Sigmoid colon (tissue), 6 donors: ENCODE measurements at regions not wholly inside any gene's neighbourhood (a gene's known extent, or its start where the extent isn't known, plus 50 kb on each side); places are given as distances from the start of the nearest gene placed in this dataset.

Experiments
- DNase-seq: peaks from one replicate; pipeline ENCODE4 v3.0.0-alpha.2; 2019
- H3K27ac ChIP-seq, 4 donors: fragments of 200-600 bp; sonication (generic); one replicate each; pipeline ENCODE4 v1.5.1; 2016 to 2019; ENCODE audit warnings: mild to moderate bottlenecking in 1 of 4
- H3K27me3 ChIP-seq, 3 donors: fragments of 200-600 bp; sonication (generic); one replicate each; pipeline ENCODE4 v1.5.1; 2019; ENCODE audit warnings: mild to moderate bottlenecking in 1 of 3
- H3K36me3 ChIP-seq, 4 donors: fragments of 200-600 bp; sonication (generic); one replicate each; pipeline ENCODE4 v1.5.1; 2016 to 2019
- H3K4me1 ChIP-seq, 4 donors: fragments of 200-600 bp; sonication (generic); one replicate each; pipeline ENCODE4 v1.5.1; 2017 to 2019
- H3K4me3 ChIP-seq, 4 donors: fragments of 200-600 bp; sonication (generic); one replicate each; pipeline ENCODE4 v1.5.1; 2017 to 2019; ENCODE audit warnings: mild to moderate bottlenecking in 2 of 4, moderate library complexity in 1 of 4
- H3K9me3 ChIP-seq, 4 donors: fragments of 200-600 bp in 3 of 4; sonication (generic) in 3 of 4; one replicate each; pipeline versions ENCODE4 v1.5.1 to v1.6.1; 2013 to 2019
- EP300 ChIP-seq, 4 donors: sonication (generic); formaldehyde crosslinking; IDR thresholded peaks; one replicate each; pipeline ENCODE4 v1.6.1; 2017; ENCODE audit warnings: antibody characterized with exemption in 4 of 4
- POLR2A ChIP-seq, 2 donors: fragments of 450-650 bp; IDR thresholded peaks; one replicate each; pipeline ENCODE4 v1.6.1; 2016; ENCODE audit warnings: antibody characterized with exemption in 2 of 2, mild to moderate bottlenecking in 2 of 2, moderate library complexity in 2 of 2
- POLR2AphosphoS5 ChIP-seq, 4 donors: sonication (generic); formaldehyde crosslinking; IDR thresholded peaks; one replicate each; pipeline ENCODE4 v1.6.1; 2017; ENCODE audit warnings: antibody characterized with exemption in 4 of 4
- WGBS, 2 donors: extraction: QIAGEN DNeasy Blood & Tissue Kit; methylation state at CpG; one replicate each; pipeline ENCODE4 v1.1.7; 2013; 5-methylcytosine and 5-hydroxymethylcytosine counted together
- intact Hi-C: fragments of 100-400 bp; cut with DNase I; formaldehyde crosslinking; loops from one replicate; pipeline ENCODE4 v1.15.1; 2023
- TF ChIP-seq, protein P1 (sequence below), 4 experiments: fragments of 450-650 bp in 3 of 4; fragments of 200-600 bp in 1 of 4; IDR thresholded peaks; one replicate each; pipeline ENCODE4 v1.5.1; 2016 to 2019; ENCODE audit warnings: antibody characterized with exemption in 4 of 4, mild to moderate bottlenecking in 3 of 4, moderate library complexity in 2 of 4
- donor health status: healthy with polysubstance abuse.
- donor health status: healthy.

DNA sequence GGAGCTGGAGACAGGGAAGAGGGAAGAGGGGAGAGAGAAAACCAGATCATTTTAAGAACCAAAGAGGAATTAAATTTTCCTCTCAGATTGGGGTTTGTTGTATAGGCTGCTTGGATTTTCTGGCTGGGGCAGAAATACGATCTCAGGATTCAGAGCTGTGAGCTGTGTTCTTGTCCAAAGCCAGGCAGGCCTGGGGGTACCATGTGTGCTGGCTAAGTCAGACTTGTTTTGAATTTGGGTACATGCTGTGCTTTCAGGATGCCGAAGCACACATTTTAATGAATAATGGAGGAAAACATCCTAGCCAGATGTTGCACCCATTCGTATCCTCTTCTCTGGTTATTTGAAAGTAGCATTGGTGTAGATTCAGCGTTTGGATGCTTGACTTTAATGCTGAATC is 170.3 kb upstream of the PODXL start:
- intact Hi-C loops, result no loop called here
- TF ChIP-seq POLR2AphosphoS5 (IDR thresholded peaks at IDR 0.05) (no peak), POLR2A (IDR thresholded peaks at IDR 0.05) (no peak), EP300 (IDR thresholded peaks at IDR 0.05) (no peak)
- TF ChIP-seq, protein P1, sequence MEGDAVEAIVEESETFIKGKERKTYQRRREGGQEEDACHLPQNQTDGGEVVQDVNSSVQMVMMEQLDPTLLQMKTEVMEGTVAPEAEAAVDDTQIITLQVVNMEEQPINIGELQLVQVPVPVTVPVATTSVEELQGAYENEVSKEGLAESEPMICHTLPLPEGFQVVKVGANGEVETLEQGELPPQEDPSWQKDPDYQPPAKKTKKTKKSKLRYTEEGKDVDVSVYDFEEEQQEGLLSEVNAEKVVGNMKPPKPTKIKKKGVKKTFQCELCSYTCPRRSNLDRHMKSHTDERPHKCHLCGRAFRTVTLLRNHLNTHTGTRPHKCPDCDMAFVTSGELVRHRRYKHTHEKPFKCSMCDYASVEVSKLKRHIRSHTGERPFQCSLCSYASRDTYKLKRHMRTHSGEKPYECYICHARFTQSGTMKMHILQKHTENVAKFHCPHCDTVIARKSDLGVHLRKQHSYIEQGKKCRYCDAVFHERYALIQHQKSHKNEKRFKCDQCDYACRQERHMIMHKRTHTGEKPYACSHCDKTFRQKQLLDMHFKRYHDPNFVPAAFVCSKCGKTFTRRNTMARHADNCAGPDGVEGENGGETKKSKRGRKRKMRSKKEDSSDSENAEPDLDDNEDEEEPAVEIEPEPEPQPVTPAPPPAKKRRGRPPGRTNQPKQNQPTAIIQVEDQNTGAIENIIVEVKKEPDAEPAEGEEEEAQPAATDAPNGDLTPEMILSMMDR (IDR thresholded peaks at IDR 0.05), result no peak
- WGBS, 2 donors, result 76 to 85% methylated on average over 4 of the region's 4 CpGs

DNA sequence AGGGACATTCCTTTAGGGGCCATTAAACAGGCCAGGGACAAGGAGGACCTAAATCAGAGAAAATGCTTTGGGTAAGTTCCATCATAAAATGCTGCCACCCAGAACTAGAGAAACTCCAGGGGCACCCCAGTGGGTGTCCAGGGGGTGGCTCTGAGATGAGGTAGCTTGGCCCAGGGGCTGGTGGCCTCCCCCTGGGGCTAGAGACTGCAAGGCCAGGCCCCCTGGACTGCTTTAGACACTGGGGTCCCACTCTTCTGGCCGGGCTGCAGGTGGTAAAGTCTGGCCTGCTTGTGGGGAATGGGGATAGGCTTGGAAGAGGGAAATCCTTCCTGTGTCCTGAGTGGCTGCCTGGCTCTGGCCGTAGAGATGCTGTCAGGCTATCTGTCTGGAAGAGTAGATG is 169.6 kb upstream of the PODXL start:
- no peaks in the 10 kb centered on the region for H3K27me3 ChIP-seq
- peak overlapping the region in 1 of 4 donors; percentile 40 for H3K27ac ChIP-seq
- intact Hi-C loops, result no loop called here
- peaks cover 0 to 34% (median 15%) of the 10 kb centered on the region in 4 donors for H3K4me1 ChIP-seq
- WGBS, 2 donors, result 46 to 63% methylated on average over 2 of the region's 2 CpGs
- no peak for DNase-seq
- H3K4me3 ChIP-seq, result no peak overlapping the region
- no peak for TF ChIP-seq POLR2AphosphoS5 (IDR thresholded peaks at IDR 0.05)
- TF ChIP-seq EP300 (IDR thresholded peaks at IDR 0.05), result no peak
- TF ChIP-seq, protein P1 (IDR thresholded peaks at IDR 0.05), result no peak
- no peak for TF ChIP-seq POLR2A (IDR thresholded peaks at IDR 0.05)
- H3K9me3 ChIP-seq, result no peaks in the 10 kb centered on the region
- H3K36me3 ChIP-seq, result no peaks in the 10 kb centered on the region

More for the DNA sequence above, 170.3 kb upstream of the PODXL start:
- no peak overlapping the region for H3K4me3 ChIP-seq
- peak overlapping the region in 1 of 4 donors; percentile 40 for H3K27ac ChIP-seq
- no peaks in the 10 kb centered on the region for H3K9me3 ChIP-seq
- no peaks in the 10 kb centered on the region for H3K27me3 ChIP-seq
- no peak for DNase-seq
- peaks cover 0 to 34% (median 15%) of the 10 kb centered on the region in 4 donors for H3K4me1 ChIP-seq
- H3K36me3 ChIP-seq, result no peaks in the 10 kb centered on the region

- peaks cover 0 to 34% (median 15%) of the 10 kb centered on the region in 4 donors for H3K4me1 ChIP-seq
- intact Hi-C loops, result no loop called here
- no peaks in the 10 kb centered on the region for H3K27me3 ChIP-seq
- H3K36me3 ChIP-seq, result no peaks in the 10 kb centered on the region
- no peak overlapping the region for H3K27ac ChIP-seq
- 76 to 82% methylated on average over 4 of the region's 4 CpGs for WGBS, 2 donors
- no peak overlapping the region for H3K4me3 ChIP-seq
- TF ChIP-seq POLR2A (IDR thresholded peaks at IDR 0.05) (no peak), EP300 (IDR thresholded peaks at IDR 0.05) (no peak), POLR2AphosphoS5 (IDR thresholded peaks at IDR 0.05) (no peak)
- TF ChIP-seq, protein P1 (IDR thresholded peaks at IDR 0.05), result no peak
- H3K9me3 ChIP-seq, result no peaks in the 10 kb centered on the region
- no peak for DNase-seq
Observed at GRCh38 chr7:131724776-131725345, 168.4 kb upstream of the PODXL start.

GRCh38 chr7:131723926-131724325 is 167.5 kb upstream of the PODXL start:
- no peak for DNase-seq
- 28 to 45% methylated on average over 6 of the region's 6 CpGs for WGBS, 2 donors

More at GRCh38 chr7:131723926-131724325, 167.5 kb upstream of the PODXL start:
- Histone ChIP-seq H3K9me3 (no peaks in the 10 kb centered on the region), H3K27me3 (no peaks in the 10 kb centered on the region), H3K4me3 (no peak overlapping the region), H3K27ac (no peak overlapping the region), H3K4me1 (peaks cover 0 to 34% (median 15%) of the 10 kb centered on the region in 4 donors), H3K36me3 (no peaks in the 10 kb centered on the region)
- TF ChIP-seq, protein P1 (IDR thresholded peaks at IDR 0.05), result no peak
- intact Hi-C loops, result no loop called here
